Suppressor macrophage treated with lipopolysaccharide for 1 hour (primary cell): ENCODE measurements at regions not wholly inside any gene's neighbourhood (a gene's known extent, or its start where the extent isn't known, plus 50 kb on each side); places are given as distances from the start of the nearest gene placed in this dataset.
"Not testable (repeated sequence)": the region's sequence is repeated elsewhere in the genome, so short reads cannot be mapped to it uniquely, and the experiment has no call there.

Source experiments
- DNase-seq, 3 donors: peaks; one replicate each; pipeline ENCODE4 v3.0.0-alpha.2; 2020 to 2022

- DNase-seq, result peak; percentile 58 to 77 (median 72)
Measured at GRCh38 chr12:68481181-68481941, 129.3 kb upstream of the RAP1B start.

- no peak for DNase-seq
Measured at GRCh38 chr12:68482014-68482413, 128.7 kb upstream of the RAP1B start.

- peak in 1 of 3 donors; percentile 17 for DNase-seq
Measured at GRCh38 chr12:68482660-68483059, 128.0 kb upstream of the RAP1B start.

GRCh38 chr12:68483592-68484383, 126.9 kb upstream of the RAP1B start:
- DNase-seq, result peak; percentile 66 to 89 (median 88)

DNA sequence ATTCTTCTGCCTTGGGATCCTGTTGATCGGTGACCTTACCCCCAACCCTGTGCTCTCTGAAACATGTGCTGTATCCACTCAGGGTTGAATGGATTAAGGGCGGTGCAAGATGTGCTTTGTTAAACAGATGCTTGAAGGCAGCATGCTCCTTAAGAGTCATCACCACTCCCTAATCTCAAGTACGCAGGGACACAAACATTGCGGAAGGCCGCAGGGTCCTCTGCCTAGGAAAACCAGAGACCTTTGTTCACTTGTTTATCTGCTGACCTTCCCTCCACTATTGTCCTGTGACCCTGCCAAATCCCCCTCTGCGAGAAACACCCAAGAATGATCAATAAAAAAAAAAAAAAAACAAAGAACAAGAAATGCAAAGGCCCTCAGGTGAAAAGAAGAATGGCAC, 126.1 kb upstream of the RAP1B start:
- DNase-seq, result not testable (repeated sequence)

DNA sequence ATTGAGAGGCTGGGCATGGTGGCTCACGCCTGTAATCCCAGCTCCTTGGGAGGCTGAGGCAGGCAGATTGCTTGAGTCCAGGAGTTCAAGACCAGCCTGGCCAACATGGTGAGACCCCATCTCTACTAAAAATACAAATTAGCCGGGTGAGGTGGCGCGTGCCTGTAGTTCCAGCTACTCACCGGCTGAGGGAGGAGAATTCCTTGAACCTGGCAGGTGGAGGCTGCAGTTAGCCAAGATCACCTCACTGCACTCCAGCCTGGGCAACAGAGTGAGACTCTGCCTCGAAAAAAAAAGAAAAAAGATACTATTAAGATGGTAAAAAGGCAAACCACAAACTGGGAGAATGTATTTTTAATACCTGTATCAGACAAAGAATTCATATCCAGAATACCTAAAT, 124.2 kb upstream of the RAP1B start:
- not testable (repeated sequence) for DNase-seq

DNA sequence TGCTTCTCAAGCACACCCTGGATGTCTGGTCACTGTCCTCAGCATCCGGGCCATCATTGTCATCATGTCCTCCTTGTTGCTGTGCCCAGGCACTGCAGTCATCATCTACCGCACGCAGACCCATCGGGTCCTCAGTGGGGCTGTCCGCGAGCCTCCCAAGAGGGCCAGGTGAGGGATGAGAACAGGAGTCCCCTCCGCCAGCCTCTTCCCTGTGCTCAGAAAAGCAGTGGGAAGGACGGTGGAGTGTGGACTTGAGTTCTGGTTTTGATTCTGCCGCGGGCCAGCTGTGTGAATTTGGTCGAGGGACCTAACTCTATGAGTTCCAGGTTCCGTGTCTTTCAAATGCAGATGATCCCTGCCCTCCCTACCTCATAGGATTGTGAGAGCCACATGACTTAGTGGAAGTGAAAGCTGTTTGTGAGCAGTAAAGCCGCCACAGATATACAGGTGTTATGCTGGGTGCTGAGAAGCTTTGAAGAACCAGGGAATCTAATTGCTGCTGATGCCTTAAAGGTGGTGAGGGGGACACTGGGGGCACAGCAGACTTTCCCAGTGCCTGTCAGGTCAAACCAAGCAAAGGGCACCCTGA, 122.9 kb upstream of the RAP1B start:
- DNase-seq, result no peak

GRCh38 chr12:68489273-68489672, 121.4 kb upstream of the RAP1B start:
- no peak for DNase-seq

GRCh38 chr12:68490476-68490875, 120.2 kb upstream of the RAP1B start:
- DNase-seq, result no peak

DNA sequence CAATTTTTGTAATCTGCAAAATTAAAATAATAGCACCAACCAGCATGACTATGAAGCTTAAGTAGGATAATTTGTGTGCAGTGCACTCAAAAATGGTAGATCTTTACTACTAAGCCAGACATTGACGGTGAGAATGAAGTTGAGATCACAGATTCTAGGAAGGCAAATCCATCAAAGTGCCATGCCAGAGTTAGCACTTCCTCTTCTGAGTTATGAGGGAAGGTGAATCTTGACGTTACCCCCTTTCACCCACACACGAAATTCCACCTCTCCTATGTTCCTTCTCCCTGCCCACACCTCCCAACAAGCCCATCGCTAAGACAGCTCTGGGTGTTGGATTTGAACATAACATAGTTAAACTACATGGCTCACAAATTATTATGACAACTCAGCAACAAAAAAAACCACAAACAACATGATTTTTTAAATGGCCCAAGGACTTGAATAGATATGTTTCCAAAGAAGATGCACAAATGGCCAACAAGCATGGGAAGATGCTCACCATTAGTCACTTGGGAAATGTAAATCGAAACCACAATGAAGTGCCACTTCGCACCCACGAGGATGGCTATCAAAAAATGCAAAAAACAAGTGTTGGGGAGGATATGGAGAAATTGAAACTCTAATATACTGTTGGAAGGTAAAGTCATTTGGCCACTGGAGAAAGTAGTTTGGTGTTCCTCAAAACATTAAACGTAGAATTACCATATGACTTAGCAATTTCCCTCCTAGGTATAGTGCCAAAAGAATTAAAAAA, 119.3 kb upstream of the RAP1B start:
- DNase-seq, result no peak

DNA sequence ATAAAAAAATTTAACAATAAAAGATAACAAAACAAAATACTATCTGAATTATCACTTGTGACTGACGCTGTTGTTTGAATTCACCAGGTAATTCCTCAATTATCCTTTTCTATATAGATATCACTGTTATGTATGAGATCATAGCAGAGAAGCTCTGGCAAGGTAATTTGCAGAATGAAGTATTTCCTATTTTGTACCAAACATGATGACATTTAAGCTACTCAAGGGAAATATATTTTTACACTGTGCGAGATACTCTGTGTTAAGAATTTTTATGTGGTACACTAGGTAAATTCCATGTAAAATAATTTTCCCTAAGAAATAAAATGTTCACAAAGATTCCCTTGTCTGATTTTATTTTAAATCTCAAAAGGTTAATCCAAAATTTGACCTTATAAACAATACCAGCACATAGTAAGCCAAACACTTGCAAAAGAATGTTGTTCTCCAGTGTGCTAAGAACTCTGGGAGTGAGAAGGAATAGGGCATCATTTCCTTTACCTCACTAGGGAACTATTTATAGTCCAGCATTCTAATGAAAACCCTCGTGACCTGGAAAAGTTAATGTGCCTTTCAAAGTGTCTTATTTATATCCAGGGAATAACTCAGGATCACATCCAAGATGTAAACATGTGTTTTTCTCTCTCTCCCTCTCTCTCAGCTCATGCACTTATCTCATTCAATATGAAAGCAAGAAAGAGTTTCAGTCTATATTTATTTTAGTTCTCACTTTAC, 115.2 kb upstream of the RAP1B start:
- DNase-seq, result no peak

GRCh38 chr12:68497107-68497506, 113.6 kb upstream of the RAP1B start:
- peak; percentile 10 to 54 (median 23) for DNase-seq

DNA sequence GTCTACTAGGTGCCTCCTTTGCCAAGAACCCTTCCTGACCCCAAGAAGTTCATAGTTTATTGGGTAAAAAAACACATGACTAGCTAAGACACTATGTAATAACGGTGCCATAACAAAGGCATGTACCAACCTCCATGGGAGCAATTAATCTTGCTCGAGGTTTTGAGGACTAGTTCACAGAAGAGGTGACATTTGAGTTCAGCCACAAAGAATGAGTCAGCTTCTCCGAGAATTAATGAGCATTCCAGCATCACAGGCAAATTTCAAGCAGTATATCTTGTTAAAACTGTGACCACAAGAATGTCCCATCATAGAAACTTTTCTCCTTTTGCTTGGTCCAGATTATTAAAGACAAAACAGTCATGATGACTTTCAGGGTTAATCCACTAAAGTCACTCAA, 113.0 kb upstream of the RAP1B start:
- DNase-seq, result peak in 1 of 3 donors; percentile 29

GRCh38 chr12:68498736-68499135, 112.0 kb upstream of the RAP1B start:
- DNase-seq, result no peak

GRCh38 chr12:68499616-68500015, 111.1 kb upstream of the RAP1B start:
- no peak for DNase-seq

DNA sequence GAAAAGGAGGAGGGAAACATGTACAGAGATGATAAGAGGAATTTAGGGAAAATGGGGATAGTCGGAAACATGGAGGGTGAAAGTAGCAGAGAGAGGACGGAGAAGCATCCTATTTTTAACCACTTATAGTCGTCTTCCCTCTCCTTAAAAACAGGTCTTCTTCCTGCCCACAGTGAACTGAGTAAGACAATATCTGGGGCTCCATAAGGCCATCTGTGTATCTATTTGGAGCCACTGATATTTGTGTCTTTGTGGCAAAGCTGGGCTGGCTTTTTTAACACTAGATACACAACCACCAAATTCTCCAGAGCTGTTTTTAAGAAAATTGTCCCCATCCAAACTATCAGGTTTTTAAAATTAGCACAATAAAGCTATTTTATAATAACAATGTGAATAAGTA, 109.5 kb upstream of the RAP1B start:
- no peak for DNase-seq

GRCh38 chr12:68505970-68506369, 104.7 kb upstream of the RAP1B start:
- peak; percentile 53 to 91 (median 82) for DNase-seq

- peak in 2 of 3 donors; percentile 20 to 46 for DNase-seq
Measured at GRCh38 chr12:68506619-68507018, 104.1 kb upstream of the RAP1B start.

DNA sequence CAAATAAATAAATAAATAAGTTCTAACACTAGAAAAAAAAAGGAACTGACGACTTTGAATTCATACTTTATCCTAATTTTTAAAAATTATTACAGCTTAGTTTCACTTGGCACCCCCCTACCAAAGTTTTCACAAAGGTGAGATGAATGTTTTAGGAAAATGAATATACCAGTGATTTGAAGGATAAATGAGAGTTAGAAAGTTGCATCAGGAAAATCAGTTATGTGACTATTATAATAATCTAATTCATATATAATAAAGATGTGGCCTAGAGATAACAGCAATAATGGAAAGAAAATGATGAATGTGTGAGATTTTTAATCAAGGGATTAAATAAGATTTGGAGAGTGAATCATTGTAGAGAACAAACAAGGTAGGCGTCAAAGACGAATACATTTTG, 103.0 kb upstream of the RAP1B start:
- DNase-seq, result no peak

DNA sequence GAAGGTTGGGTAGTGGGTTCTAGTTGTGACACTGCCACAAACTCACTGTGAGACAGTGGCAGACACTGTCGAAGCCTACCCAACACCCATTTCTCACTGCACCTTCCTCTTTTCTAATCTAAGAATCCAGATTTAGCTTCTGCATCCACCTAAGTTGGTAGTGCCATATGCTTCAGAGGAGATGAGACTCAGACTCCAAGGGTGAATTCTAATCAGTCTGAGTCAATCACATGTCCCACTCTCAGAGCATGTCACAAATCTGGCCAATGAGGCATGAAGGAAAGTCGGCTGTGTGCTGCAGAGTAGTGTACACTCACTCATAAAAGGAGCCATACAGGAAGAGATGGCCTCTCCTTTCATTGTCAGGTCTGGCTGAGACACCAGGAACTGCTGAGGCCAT, 102.1 kb upstream of the RAP1B start:
- no peak for DNase-seq

DNA sequence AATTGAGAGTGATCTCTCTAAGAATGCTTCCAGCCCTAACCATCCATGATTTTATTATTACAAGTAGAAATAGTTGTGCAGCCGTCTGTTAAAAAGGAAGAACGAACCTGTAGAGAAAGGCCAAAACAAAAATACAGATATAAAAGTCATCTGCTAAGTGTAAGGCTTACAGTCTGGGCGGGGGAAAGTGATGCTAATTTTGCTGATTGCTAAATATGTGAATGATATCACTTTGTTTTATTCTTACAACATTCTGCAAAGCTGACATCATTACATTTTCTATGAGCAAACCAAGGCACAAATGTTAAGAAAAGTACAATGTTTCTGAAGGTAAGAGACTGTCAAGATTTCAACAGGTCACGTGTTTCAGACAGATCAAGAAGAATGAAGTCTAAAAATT, 101.5 kb upstream of the RAP1B start:
- no peak for DNase-seq

- DNase-seq, result no peak
Measured at GRCh38 chr12:68510397-68510796, 100.3 kb upstream of the RAP1B start.
